ENCODE measurements at regions not wholly inside any gene's neighbourhood (a gene's known extent, or its start where the extent isn't known, plus 50 kb on each side); places are given as distances from the start of the nearest gene placed in this dataset.

- TF ChIP-seq CTCF (conservative IDR thresholded peaks at IDR 0.05; ENCODE audit: low read length): no peak
- H3K4me3 ChIP-seq (ENCODE audit: low read length): no peak overlapping the region
- no peak for DNase-seq (ENCODE audit: low read depth)
Measured at GRCh38 chr4:180152831-180153230, 2090.4 kb upstream of the TENM3 start.

- no peak for TF ChIP-seq CTCF (conservative IDR thresholded peaks at IDR 0.05; ENCODE audit: low read length)
- H3K4me3 ChIP-seq (ENCODE audit: low read length): no peak overlapping the region
- no peak for DNase-seq (ENCODE audit: low read depth)
Measured at GRCh38 chr4:180153587-180153986, 2089.6 kb upstream of the TENM3 start.

- no peak for TF ChIP-seq CTCF (conservative IDR thresholded peaks at IDR 0.05; ENCODE audit: low read length)
- no peak for DNase-seq (ENCODE audit: low read depth)
- no peak overlapping the region for H3K4me3 ChIP-seq (ENCODE audit: low read length)
Measured at GRCh38 chr4:180156684-180157083, 2086.5 kb upstream of the TENM3 start.

GRCh38 chr4:180160195-180160983 lies 2082.8 kb upstream of the TENM3 start:
- H3K4me3 ChIP-seq (ENCODE audit: low read length): no peak overlapping the region
- TF ChIP-seq CTCF (conservative IDR thresholded peaks at IDR 0.05; ENCODE audit: low read length): no peak
- DNase-seq (ENCODE audit: low read depth): no peak

- no peak for TF ChIP-seq CTCF (conservative IDR thresholded peaks at IDR 0.05; ENCODE audit: low read length)
- H3K4me3 ChIP-seq (ENCODE audit: low read length): no peak overlapping the region
- DNase-seq (ENCODE audit: low read depth): no peak
Measured at GRCh38 chr4:180164799-180165198, 2078.4 kb upstream of the TENM3 start.

- DNase-seq (ENCODE audit: low read depth): no peak
- no peak for TF ChIP-seq CTCF (conservative IDR thresholded peaks at IDR 0.05; ENCODE audit: low read length)
- no peak overlapping the region for H3K4me3 ChIP-seq (ENCODE audit: low read length)
Measured at GRCh38 chr4:180169394-180169793, 2073.8 kb upstream of the TENM3 start.

GRCh38 chr4:180169966-180170365 lies 2073.2 kb upstream of the TENM3 start:
- no peak for TF ChIP-seq CTCF (conservative IDR thresholded peaks at IDR 0.05; ENCODE audit: low read length)
- DNase-seq (ENCODE audit: low read depth): no peak
- H3K4me3 ChIP-seq (ENCODE audit: low read length): no peak overlapping the region
